H4 (cell line): ENCODE measurements at regions not wholly inside any gene's neighbourhood (a gene's known extent, or its start where the extent isn't known, plus 50 kb on each side); places are given as distances from the start of the nearest gene placed in this dataset.

Source experiments
- DNase-seq: peaks from one replicate; pipeline ENCODE4 v3.0.0-alpha.2; 2015; ENCODE audit warnings: low spot score

GRCh38 chr14:34018125-34018524, 67.3 kb upstream of the EGLN3 start:
- no peak for DNase-seq

GRCh38 chr14:34015383-34015782, 64.5 kb upstream of the EGLN3 start:
- DNase-seq = no peak

- DNase-seq = no peak
Observed at GRCh38 chr14:34014936-34015335, 64.1 kb upstream of the EGLN3 start.

- DNase-seq = no peak
Observed at GRCh38 chr14:34013721-34014060, 62.8 kb upstream of the EGLN3 start.

GRCh38 chr14:34012978-34013720, 62.3 kb upstream of the EGLN3 start:
- DNase-seq = no peak

GRCh38 chr14:34012369-34012768, 61.5 kb upstream of the EGLN3 start:
- DNase-seq = no peak

- no peak for DNase-seq
Observed at GRCh38 chr14:34009956-34010355, 59.1 kb upstream of the EGLN3 start.

- DNase-seq = no peak
Observed at GRCh38 chr14:34007902-34008301, 57.0 kb upstream of the EGLN3 start.

- DNase-seq = no peak
Observed at GRCh38 chr14:34005901-34006300, 55.0 kb upstream of the EGLN3 start.

- DNase-seq = no peak
Observed at GRCh38 chr14:34004881-34005280, 54.0 kb upstream of the EGLN3 start.

- no peak for DNase-seq
Observed at GRCh38 chr14:34003691-34004090, 52.8 kb upstream of the EGLN3 start.

GRCh38 chr14:34003082-34003668, 52.3 kb upstream of the EGLN3 start:
- no peak for DNase-seq
